GM19043 (cell line): ENCODE measurements at regions not wholly inside any gene's neighbourhood (a gene's known extent, or its start where the extent isn't known, plus 50 kb on each side); places are given as distances from the start of the nearest gene placed in this dataset.
"Not testable (repeated sequence)": the region's sequence is repeated elsewhere in the genome, so short reads cannot be mapped to it uniquely, and the experiment has no call there.

ENCODE experiments used
- ATAC-seq: cut with Tn5 transposase; IDR thresholded peaks from one replicate; pipeline ENCODE4 v1.9.1; 2021; ENCODE audit warnings: low read depth; ENCODE audit not compliant: unreplicated experiment

- ATAC-seq, result no peak
Observed at GRCh38 chr18:28350821-28351220, 173.9 kb upstream of the CDH2 start.

DNA sequence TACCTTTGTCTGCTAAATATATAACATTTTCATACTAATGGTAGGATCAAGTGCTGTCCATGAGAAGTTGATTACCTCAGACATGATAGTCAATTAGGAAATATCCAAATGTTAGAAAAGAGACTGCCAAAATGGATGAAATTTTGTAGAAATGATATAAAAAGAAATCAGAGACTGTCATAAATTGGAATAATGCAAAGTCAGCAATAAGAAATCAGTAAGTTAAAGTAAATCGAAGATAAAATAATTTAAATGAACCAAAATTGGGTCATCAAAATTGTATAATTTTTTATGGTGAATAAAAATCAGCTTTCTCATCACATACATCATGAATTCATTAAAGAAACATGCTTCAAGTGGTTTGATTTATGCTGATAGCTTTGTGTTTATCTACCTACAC, 165.3 kb upstream of the CDH2 start:
- ATAC-seq, result no peak

- ATAC-seq, result no peak
Observed at GRCh38 chr18:28338316-28338715, 161.4 kb upstream of the CDH2 start.

- ATAC-seq, result no peak
Observed at GRCh38 chr18:28334516-28334915, 157.6 kb upstream of the CDH2 start.

DNA sequence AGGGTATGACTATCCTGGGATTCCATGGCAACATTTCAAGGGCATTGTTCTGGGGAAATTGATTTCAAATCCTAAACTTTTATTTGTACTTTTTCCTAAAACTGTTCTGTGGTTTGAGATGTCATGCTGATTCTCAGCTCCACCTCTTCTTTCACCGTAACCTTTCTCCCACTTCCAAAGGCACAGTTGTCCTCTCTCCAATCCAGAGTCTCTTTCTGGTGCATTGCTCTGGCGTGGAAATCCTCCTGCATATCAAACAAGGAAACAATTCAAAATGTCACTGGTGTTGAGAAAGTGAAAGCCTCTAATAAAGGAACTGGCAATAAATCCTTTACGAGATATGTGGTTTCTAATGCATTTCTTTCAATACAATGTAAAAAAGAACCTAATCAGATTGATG, 155.1 kb upstream of the CDH2 start:
- no peak for ATAC-seq

GRCh38 chr18:28331551-28331950, 154.6 kb upstream of the CDH2 start:
- ATAC-seq, result no peak

GRCh38 chr18:28313602-28314001, 136.7 kb upstream of the CDH2 start:
- ATAC-seq, result no peak

DNA sequence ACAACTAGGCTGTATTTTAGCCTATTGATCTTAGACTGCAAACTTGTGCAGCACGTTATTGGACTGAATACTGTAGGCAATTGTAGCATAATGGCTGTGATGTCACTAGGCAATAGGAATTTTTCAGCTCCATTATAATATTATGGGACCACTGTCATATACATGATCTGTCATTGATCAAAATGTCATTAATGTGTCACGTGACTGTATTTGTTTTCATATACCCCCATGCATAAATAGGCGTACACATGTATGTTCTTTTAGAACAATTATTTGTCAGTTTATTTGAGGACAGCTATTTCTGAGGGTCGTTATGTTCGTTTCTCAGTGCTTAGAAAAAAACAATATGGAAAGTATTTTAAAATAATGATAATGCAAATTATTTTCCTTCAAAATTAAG, 111.9 kb upstream of the CDH2 start:
- ATAC-seq, result no peak

GRCh38 chr18:28287146-28287545, 110.2 kb upstream of the CDH2 start:
- no peak for ATAC-seq

- no peak for ATAC-seq
Observed at GRCh38 chr18:28284132-28284531, 107.2 kb upstream of the CDH2 start.

DNA sequence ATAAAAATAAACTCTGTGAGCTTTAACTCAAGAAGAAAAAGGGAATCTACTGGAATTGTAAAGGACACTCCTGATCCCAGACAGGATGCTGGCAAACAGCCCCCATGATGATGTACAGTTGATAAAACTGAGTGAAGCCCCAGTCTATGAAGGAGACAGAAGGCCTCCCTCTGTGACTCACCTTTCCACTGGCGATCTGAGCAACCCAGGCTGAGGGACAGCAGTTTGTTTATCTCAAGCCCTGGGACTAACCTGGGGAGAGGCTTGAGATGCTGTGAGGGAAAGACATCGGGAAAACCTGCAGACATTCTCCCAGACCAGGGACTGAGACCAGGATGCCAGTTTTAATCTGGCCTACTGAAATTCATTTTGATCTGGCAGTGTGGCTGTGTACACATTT, 104.5 kb upstream of the CDH2 start:
- no peak for ATAC-seq

GRCh38 chr18:28269750-28270149, 92.8 kb upstream of the CDH2 start:
- ATAC-seq, result no peak

DNA sequence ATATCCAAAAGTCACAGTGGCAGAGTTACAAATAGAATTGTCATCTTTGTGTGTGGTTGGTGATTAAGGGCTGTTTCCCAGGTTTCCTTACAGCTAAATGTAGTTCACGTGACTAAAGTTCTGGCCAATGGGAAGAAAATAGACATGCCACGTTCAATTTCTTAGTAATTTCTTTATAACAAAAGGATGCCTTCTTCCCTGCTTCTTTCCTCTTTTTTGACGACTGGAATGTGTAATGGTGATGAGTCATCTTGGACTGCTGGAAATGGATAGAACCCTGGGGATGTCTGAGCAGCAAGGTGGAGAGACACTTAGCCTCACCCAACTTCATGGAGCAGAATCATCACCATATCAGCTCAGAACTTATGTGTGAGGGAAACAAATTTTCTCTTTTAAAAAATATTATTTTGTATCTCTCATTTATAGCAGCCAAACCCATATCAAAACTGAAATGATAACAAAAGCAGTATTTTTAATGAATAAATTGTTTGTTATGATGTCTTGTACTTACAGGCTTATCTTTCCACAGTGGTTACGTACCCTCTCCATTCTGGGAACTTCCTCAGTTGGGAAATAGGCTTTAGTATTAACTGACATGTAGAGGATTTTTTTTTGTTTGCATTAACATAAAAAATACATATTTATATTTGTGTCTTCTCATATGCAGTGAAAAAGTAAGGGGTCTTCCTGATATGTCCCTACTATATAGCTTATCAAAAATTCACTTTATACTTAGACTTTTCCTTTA, 91.1 kb upstream of the CDH2 start:
- no peak for ATAC-seq

DNA sequence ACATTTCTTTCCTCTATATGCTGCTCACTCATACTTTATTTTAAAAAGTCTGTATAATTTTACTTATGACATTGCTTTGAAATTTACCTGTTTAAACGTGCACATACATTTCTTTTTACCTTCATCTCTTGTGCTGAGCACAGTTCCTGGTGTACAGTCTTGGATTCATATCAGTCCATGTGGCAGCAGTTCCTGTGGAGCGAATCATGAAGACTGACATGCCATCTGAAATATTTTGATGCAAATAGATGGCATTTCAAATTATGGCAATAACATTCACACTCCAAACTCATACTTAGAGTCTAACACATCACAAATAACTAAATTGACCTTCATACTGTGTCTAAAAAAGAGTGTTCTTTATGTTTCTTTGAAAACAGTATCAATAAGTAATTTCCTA, 90.3 kb upstream of the CDH2 start:
- ATAC-seq, result no peak

- no peak for ATAC-seq
Observed at GRCh38 chr18:28256166-28256565, 79.2 kb upstream of the CDH2 start.

- no peak for ATAC-seq
Observed at GRCh38 chr18:28248653-28249052, 71.7 kb upstream of the CDH2 start.

DNA sequence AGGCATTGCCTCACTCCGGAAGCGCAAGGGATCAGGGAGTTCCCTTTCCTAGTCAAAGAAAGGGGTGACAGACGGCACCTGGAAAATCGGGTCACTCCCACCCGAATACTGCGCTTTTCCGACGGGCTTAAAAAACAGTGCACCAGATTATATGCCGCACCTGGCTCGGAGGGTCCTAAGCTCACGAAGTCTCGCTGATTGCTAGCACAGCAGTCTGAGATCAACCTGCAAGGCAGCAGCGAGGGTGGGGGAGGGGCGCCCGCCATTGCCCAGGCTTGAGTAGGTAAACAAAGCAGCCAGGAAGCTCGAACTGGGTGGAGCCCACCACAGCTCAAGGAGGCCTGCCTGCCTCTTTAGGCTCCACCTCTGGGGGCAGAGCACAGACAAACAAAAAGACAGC, 63.7 kb upstream of the CDH2 start:
- ATAC-seq, result not testable (repeated sequence)

DNA sequence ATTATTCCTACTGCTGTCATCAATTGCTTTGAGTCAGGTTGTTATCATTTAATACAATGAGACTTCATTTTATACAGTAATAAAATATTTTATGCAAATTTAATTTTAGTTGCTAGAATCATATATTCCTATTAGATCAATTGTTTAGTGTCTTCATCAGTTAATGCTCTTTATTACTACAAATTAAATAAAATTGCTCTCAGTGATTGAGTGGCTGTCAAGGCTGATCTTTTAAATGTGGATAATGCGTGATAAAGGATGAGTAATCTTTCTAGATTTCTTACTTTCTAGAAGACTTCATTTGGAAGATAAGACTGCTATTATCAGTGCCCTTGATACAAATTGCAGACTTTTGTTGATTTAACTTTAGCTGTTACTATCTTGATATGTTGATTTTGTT, 59.6 kb upstream of the CDH2 start:
- ATAC-seq, result no peak
